ENCODE measurements at regions not wholly inside any gene's neighbourhood (a gene's known extent, or its start where the extent isn't known, plus 50 kb on each side); places are given as distances from the start of the nearest gene placed in this dataset.

- DNase-seq (ENCODE audit: extremely low spot score) = no peak
- ChIA-PET POLR2A (no interaction called here), CTCF (no interaction called here)
- TF ChIP-seq FOXM1 (IDR thresholded peaks at IDR 0.05; ENCODE audit: borderline replicate concordance) = no peak
- no peak for TF ChIP-seq FOXK2 (IDR thresholded peaks at IDR 0.05)
These were observed 56.5 kb upstream of the ADRB1 start for GRCh38 chr10:113987156-113987555.

DNA sequence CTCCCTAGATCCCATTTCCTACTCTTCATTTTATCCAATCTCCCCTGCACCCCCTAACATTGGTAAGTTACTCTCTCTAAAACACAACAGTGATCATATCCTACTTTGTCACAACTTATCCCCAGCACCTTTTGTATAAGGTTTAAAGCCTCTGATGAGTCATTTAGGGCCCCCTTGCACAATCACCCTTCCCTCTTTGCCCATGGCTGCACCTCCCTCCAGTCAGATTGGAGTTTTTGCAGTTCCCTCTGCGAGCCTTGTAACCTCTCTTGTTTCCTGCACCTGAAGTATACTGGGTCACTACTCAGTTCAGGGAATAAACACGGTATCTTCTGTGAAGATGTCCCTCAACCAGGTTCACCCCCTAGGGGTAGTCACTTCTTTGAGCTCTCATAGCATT is 55.9 kb upstream of the ADRB1 start:
- TF ChIP-seq CTBP1 (IDR thresholded peaks at IDR 0.05; ENCODE audit: borderline replicate concordance) (no peak), ZNF384 (IDR thresholded peaks at IDR 0.05) (no peak), BHLHE40 (IDR thresholded peaks at IDR 0.05; ENCODE audit: borderline replicate concordance) (no peak), FOXM1 (IDR thresholded peaks at IDR 0.05; ENCODE audit: borderline replicate concordance) (no peak), LEF1 (IDR thresholded peaks at IDR 0.05; ENCODE audit: borderline replicate concordance) (no peak), SP1 (IDR thresholded peaks at IDR 0.05) (no peak), FOXA1 (IDR thresholded peaks at IDR 0.05) (no peak), NFRKB (IDR thresholded peaks at IDR 0.05) (no peak), SUZ12 (IDR thresholded peaks at IDR 0.05) (no peak), FOXK2 (IDR thresholded peaks at IDR 0.05) (no peak), ELF4 (IDR thresholded peaks at IDR 0.05) (no peak), PKNOX1 (IDR thresholded peaks at IDR 0.05) (no peak), L3MBTL2 (conservative IDR thresholded peaks at IDR 0.05) (no peak), ARNT (IDR thresholded peaks at IDR 0.05) (no peak), TARDBP (IDR thresholded peaks at IDR 0.05) (no peak), HDGF (IDR thresholded peaks at IDR 0.05; ENCODE audit: borderline replicate concordance) (no peak)
- ChIA-PET POLR2A (no interaction called here), CTCF (no interaction called here)
- no peak for DNase-seq (ENCODE audit: extremely low spot score)

GRCh38 chr10:113988535-113988934 is 55.1 kb upstream of the ADRB1 start:
- no peak for TF ChIP-seq BHLHE40 (IDR thresholded peaks at IDR 0.05; ENCODE audit: borderline replicate concordance)
- TF ChIP-seq SUZ12 (IDR thresholded peaks at IDR 0.05) = no peak
- no peak for TF ChIP-seq FOXA1 (IDR thresholded peaks at IDR 0.05)
- no peak for TF ChIP-seq FOXM1 (IDR thresholded peaks at IDR 0.05; ENCODE audit: borderline replicate concordance)
- TF ChIP-seq NFRKB (IDR thresholded peaks at IDR 0.05) = no peak
- TF ChIP-seq ELF4 (IDR thresholded peaks at IDR 0.05) = no peak
- no peak for TF ChIP-seq HDGF (IDR thresholded peaks at IDR 0.05; ENCODE audit: borderline replicate concordance)
- TF ChIP-seq CTBP1 (IDR thresholded peaks at IDR 0.05; ENCODE audit: borderline replicate concordance) = no peak
- TF ChIP-seq FOXK2 (IDR thresholded peaks at IDR 0.05) = no peak
- TF ChIP-seq PKNOX1 (IDR thresholded peaks at IDR 0.05) = no peak
- CTCF ChIA-PET = no interaction called here

DNA sequence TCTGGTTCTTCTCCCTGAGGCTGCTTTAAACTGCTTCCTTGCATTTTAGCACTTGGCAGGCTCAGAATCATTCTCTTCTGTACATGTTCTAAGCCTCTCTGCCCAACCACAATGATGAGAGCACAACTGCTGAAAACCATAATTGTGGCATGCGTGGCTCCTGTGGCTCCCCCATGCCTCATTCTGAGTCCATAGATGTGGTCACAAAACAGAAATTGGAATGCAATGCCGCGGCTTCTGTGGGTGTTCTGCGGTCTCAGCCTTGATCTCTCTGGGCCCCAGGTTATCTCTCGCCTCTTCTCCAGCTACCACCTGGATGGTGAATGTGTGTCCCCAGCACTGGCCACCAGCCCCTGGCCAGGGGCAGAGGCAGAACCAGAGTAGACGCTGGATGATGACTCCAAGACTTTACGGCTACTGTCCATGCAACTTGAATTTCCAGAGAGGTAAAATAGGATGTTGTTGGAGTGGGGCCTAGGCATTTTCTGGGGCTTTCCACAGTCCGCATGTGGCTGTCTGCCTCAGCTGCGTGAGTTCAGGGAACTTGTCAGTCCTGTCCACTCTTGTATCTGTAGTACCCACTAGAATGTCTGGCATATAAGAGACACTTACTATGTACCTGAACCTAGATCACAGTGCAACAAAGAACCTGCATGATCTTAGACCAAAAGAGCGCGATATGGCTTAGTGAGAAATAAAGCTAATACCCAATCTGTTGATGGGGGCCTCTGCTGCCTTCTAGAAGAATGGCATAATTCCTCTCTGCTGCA is 52.4 kb upstream of the ADRB1 start:
- ChIA-PET CTCF (no interaction called here), POLR2A (no interaction called here)
- TF ChIP-seq FOXK2 (IDR thresholded peaks at IDR 0.05) (no peak), SUZ12 (IDR thresholded peaks at IDR 0.05) (no peak), CTBP1 (IDR thresholded peaks at IDR 0.05; ENCODE audit: borderline replicate concordance) (no peak), TARDBP (IDR thresholded peaks at IDR 0.05) (no peak), ELF4 (IDR thresholded peaks at IDR 0.05) (no peak), L3MBTL2 (conservative IDR thresholded peaks at IDR 0.05) (no peak), FOXM1 (IDR thresholded peaks at IDR 0.05; ENCODE audit: borderline replicate concordance) (no peak), PKNOX1 (IDR thresholded peaks at IDR 0.05) (no peak), SP1 (IDR thresholded peaks at IDR 0.05) (no peak), ARNT (IDR thresholded peaks at IDR 0.05) (no peak), ZNF384 (IDR thresholded peaks at IDR 0.05) (no peak), NFRKB (IDR thresholded peaks at IDR 0.05) (no peak), LEF1 (IDR thresholded peaks at IDR 0.05; ENCODE audit: borderline replicate concordance) (no peak), HDGF (IDR thresholded peaks at IDR 0.05; ENCODE audit: borderline replicate concordance) (no peak), FOXA1 (IDR thresholded peaks at IDR 0.05) (no peak), BHLHE40 (IDR thresholded peaks at IDR 0.05; ENCODE audit: borderline replicate concordance) (no peak)
- no peak for DNase-seq (ENCODE audit: extremely low spot score)

More at GRCh38 chr10:113988535-113988934, 55.1 kb upstream of the ADRB1 start:
- no peak for DNase-seq (ENCODE audit: extremely low spot score)
- POLR2A ChIA-PET = no interaction called here

DNA sequence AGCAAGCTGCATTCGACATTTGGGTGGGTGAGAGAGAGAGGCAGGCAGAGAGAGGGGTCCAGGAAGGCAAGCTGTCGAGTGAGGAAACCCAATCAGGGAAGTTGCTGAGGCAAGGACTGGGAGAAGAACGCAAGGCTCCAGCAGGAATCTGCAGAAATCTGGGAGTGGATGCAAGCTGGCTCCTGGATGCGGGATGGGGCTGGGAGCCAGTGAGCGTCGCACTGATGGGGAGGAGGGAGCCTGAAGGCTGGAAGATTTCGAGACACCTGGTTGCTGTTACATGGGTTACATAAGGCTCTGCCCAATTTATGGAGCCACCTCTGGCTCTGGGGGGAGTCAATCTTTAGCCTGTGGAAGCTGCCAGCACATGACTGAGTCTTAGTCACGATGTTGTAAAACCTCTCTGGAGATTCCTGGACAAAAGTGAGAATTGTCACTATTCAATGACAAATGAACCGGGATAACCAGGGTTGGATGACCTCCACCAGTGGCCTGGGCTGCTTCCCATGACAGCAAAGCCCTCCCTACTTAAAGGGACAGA is 51.1 kb upstream of the ADRB1 start:
- CTCF ChIA-PET = no interaction called here
- TF ChIP-seq ELF4 (IDR thresholded peaks at IDR 0.05) = no peak
- TF ChIP-seq CTBP1 (IDR thresholded peaks at IDR 0.05; ENCODE audit: borderline replicate concordance) = no peak
- no peak for TF ChIP-seq SUZ12 (IDR thresholded peaks at IDR 0.05)
- TF ChIP-seq LEF1 (IDR thresholded peaks at IDR 0.05; ENCODE audit: borderline replicate concordance) = no peak
- TF ChIP-seq FOXA1 (IDR thresholded peaks at IDR 0.05) = no peak
- no peak for TF ChIP-seq ZNF384 (IDR thresholded peaks at IDR 0.05)
- no peak for TF ChIP-seq FOXM1 (IDR thresholded peaks at IDR 0.05; ENCODE audit: borderline replicate concordance)
- no peak for TF ChIP-seq HDGF (IDR thresholded peaks at IDR 0.05; ENCODE audit: borderline replicate concordance)
- no peak for TF ChIP-seq L3MBTL2 (conservative IDR thresholded peaks at IDR 0.05)
- TF ChIP-seq PKNOX1 (IDR thresholded peaks at IDR 0.05) = no peak
- TF ChIP-seq SP1 (IDR thresholded peaks at IDR 0.05) = no peak
- no peak for TF ChIP-seq FOXK2 (IDR thresholded peaks at IDR 0.05)
- TF ChIP-seq ARNT (IDR thresholded peaks at IDR 0.05) = no peak
- TF ChIP-seq NFRKB (IDR thresholded peaks at IDR 0.05) = no peak
- DNase-seq (ENCODE audit: extremely low spot score) = no peak
- POLR2A ChIA-PET = no interaction called here
